HG03159 (cell line): ENCODE measurements at regions not wholly inside any gene's neighbourhood (a gene's known extent, or its start where the extent isn't known, plus 50 kb on each side); places are given as distances from the start of the nearest gene placed in this dataset.

Experiments used
- ATAC-seq: cut with Tn5 transposase; IDR thresholded peaks from one replicate; pipeline ENCODE4 v1.9.1; 2021; ENCODE audit warnings: mild to moderate bottlenecking, moderate library complexity; ENCODE audit not compliant: unreplicated experiment

- no peak for ATAC-seq
These were observed 198.0 kb upstream of the NCKAP5 start for GRCh38 chr2:133766164-133766832.

- no peak for ATAC-seq
These were observed 200.0 kb upstream of the NCKAP5 start for GRCh38 chr2:133768256-133768655.

GRCh38 chr2:133768658-133769435 is 200.6 kb upstream of the NCKAP5 start:
- ATAC-seq, result no peak

GRCh38 chr2:133773854-133774653 is 205.8 kb upstream of the NCKAP5 start:
- ATAC-seq, result no peak

GRCh38 chr2:133774654-133775015 is 206.4 kb upstream of the NCKAP5 start:
- ATAC-seq, result no peak

- no peak for ATAC-seq
These were observed 208.8 kb upstream of the NCKAP5 start for GRCh38 chr2:133776936-133777573.

GRCh38 chr2:133777574-133777960 is 209.3 kb upstream of the NCKAP5 start:
- no peak for ATAC-seq

- ATAC-seq, result peak; percentile 83
These were observed 212.1 kb upstream of the NCKAP5 start for GRCh38 chr2:133780099-133780996.

- no peak for ATAC-seq
These were observed 212.8 kb upstream of the NCKAP5 start for GRCh38 chr2:133780997-133781513.

- no peak for ATAC-seq
These were observed 218.9 kb upstream of the NCKAP5 start for GRCh38 chr2:133787207-133787606.

- ATAC-seq, result no peak
These were observed 219.4 kb upstream of the NCKAP5 start for GRCh38 chr2:133787651-133788050.

- ATAC-seq, result no peak
These were observed 220.1 kb upstream of the NCKAP5 start for GRCh38 chr2:133788386-133788785.

GRCh38 chr2:133789743-133790142 is 221.5 kb upstream of the NCKAP5 start:
- no peak for ATAC-seq

- ATAC-seq, result no peak
These were observed 222.4 kb upstream of the NCKAP5 start for GRCh38 chr2:133790711-133791110.

- no peak for ATAC-seq
These were observed 222.9 kb upstream of the NCKAP5 start for GRCh38 chr2:133791191-133791590.

- ATAC-seq, result no peak
These were observed 224.0 kb upstream of the NCKAP5 start for GRCh38 chr2:133792223-133792622.

- no peak for ATAC-seq
These were observed 225.9 kb upstream of the NCKAP5 start for GRCh38 chr2:133794114-133794513.

GRCh38 chr2:133801946-133802345 is 233.7 kb upstream of the NCKAP5 start:
- no peak for ATAC-seq

- no peak for ATAC-seq
These were observed 234.3 kb upstream of the NCKAP5 start for GRCh38 chr2:133802409-133803039.

- ATAC-seq, result no peak
These were observed 238.3 kb upstream of the NCKAP5 start for GRCh38 chr2:133806564-133806963.
